ENCODE measurements at regions not wholly inside any gene's neighbourhood (a gene's known extent, or its start where the extent isn't known, plus 50 kb on each side); places are given as distances from the start of the nearest gene placed in this dataset.

- no peak for TF ChIP-seq CTCF (IDR thresholded peaks at IDR 0.05)
- TF ChIP-seq POLR2A (IDR thresholded peaks at IDR 0.05), result no peak
Observed at GRCh38 chr5:92807085-92807484, 773.9 kb downstream of the NR2F1-AS1 start.
